A673 (cell line): ENCODE measurements at regions not wholly inside any gene's neighbourhood (a gene's known extent, or its start where the extent isn't known, plus 50 kb on each side); places are given as distances from the start of the nearest gene placed in this dataset.
"Not testable (repeated sequence)": the region's sequence is repeated elsewhere in the genome, so short reads cannot be mapped to it uniquely, and the experiment has no call there.

Source experiments
- CTCF ChIP-seq: fragments of 300-800, 200-600 bp; sonication (generic); conservative IDR thresholded peaks from 2 replicates; pipeline ENCODE4 v1.5.1; 2017; ENCODE audit warnings: low read depth, mild to moderate bottlenecking, antibody characterized with exemption, low read length, moderate library complexity, mixed read lengths
- EZH2 ChIP-seq: fragments of 200-600 bp; sonication (generic); IDR thresholded peaks from 2 replicates; pipeline ENCODE4 v1.6.1; 2017; ENCODE audit warnings: borderline replicate concordance, low read depth, mild to moderate bottlenecking, mixed read lengths, antibody characterized with exemption, low read length; ENCODE audit not compliant: poor library complexity, severe bottlenecking

- not testable (repeated sequence) for TF ChIP-seq CTCF, EZH2
Measured at GRCh38 chr5:20304570-20304969, 316.6 kb upstream of the CDH18 start.
